HL-60 (cell line): ENCODE measurements at regions not wholly inside any gene's neighbourhood (a gene's known extent, or its start where the extent isn't known, plus 50 kb on each side); places are given as distances from the start of the nearest gene placed in this dataset.

Source experiments
- DNase-seq, 2 experiments: peaks; one replicate each; pipeline ENCODE4 v3.0.0-alpha.2; 2010 to 2020; ENCODE audit warnings: low read depth in 1 of 2, low spot score in 1 of 2
- H3K27ac ChIP-seq: fragments of 250-450 bp; sonication (Bioruptor Pico); replicated peaks from 2 replicates; pipeline ENCODE4 v1.5.1; 2020; ENCODE audit warnings: mild to moderate bottlenecking, moderate library complexity
- H3K27me3 ChIP-seq: fragments of 250-450 bp; sonication (Bioruptor Pico); 2 replicates; pipeline ENCODE4 v1.5.1; 2021; ENCODE audit warnings: mild to moderate bottlenecking, moderate library complexity; ENCODE audit not compliant: insufficient read depth, poor library complexity, severe bottlenecking
- H3K4me3 ChIP-seq: replicated peaks from 2 replicates; pipeline ENCODE4 v1.5.1; 2011; ENCODE audit warnings: mild to moderate bottlenecking, control low read depth, low read length; ENCODE audit not compliant: insufficient read depth
- GABPA ChIP-seq: IDR thresholded peaks from 2 replicates; pipeline ENCODE4 v1.6.1; 2012; ENCODE audit warnings: low read depth
- POLR2AphosphoS5 ChIP-seq: IDR thresholded peaks from 2 replicates; pipeline ENCODE4 v1.6.1; 2012; ENCODE audit warnings: low read depth
- SPI1 ChIP-seq: IDR thresholded peaks from 2 replicates; pipeline ENCODE4 v1.6.1; 2012; ENCODE audit warnings: low read depth, mild to moderate bottlenecking, borderline replicate concordance
- TF ChIP-seq, protein P1 (sequence below): IDR thresholded peaks from 2 replicates; pipeline ENCODE4 v1.6.1; 2012; ENCODE audit warnings: low read depth; ENCODE audit not compliant: insufficient replicate concordance
- TF ChIP-seq, protein P2 (sequence below): IDR thresholded peaks from one replicate; pipeline ENCODE4 v1.5.1; 2011; ENCODE audit warnings: low read length, control low read depth, inconsistent platforms; ENCODE audit not compliant: insufficient read depth

DNA sequence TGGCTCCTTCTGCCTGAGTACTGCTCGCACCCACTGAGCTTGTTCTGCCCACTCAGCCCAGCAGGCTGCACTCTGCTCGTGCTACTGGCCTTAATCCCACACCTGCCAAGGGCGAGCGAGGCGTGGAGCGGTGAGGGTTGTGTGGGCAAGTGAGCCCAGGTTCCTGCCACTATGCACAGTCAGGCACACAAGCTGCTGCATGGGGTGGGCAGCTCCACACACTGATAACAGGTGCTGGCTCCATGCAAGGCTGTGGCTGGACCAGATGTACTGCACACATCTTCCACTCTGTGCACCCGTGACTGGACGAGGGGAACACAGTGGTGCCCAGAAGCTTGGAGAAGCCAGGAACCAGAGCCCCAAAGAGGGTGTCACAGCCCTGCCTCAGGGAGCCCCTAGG is 184.3 kb upstream of the NUDT6 start:
- no peak for DNase-seq
- no peak for TF ChIP-seq POLR2AphosphoS5
- TF ChIP-seq SPI1, result no peak
- no peak for TF ChIP-seq GABPA
- TF ChIP-seq, protein P1, sequence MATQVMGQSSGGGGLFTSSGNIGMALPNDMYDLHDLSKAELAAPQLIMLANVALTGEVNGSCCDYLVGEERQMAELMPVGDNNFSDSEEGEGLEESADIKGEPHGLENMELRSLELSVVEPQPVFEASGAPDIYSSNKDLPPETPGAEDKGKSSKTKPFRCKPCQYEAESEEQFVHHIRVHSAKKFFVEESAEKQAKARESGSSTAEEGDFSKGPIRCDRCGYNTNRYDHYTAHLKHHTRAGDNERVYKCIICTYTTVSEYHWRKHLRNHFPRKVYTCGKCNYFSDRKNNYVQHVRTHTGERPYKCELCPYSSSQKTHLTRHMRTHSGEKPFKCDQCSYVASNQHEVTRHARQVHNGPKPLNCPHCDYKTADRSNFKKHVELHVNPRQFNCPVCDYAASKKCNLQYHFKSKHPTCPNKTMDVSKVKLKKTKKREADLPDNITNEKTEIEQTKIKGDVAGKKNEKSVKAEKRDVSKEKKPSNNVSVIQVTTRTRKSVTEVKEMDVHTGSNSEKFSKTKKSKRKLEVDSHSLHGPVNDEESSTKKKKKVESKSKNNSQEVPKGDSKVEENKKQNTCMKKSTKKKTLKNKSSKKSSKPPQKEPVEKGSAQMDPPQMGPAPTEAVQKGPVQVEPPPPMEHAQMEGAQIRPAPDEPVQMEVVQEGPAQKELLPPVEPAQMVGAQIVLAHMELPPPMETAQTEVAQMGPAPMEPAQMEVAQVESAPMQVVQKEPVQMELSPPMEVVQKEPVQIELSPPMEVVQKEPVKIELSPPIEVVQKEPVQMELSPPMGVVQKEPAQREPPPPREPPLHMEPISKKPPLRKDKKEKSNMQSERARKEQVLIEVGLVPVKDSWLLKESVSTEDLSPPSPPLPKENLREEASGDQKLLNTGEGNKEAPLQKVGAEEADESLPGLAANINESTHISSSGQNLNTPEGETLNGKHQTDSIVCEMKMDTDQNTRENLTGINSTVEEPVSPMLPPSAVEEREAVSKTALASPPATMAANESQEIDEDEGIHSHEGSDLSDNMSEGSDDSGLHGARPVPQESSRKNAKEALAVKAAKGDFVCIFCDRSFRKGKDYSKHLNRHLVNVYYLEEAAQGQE, result no peak

DNA sequence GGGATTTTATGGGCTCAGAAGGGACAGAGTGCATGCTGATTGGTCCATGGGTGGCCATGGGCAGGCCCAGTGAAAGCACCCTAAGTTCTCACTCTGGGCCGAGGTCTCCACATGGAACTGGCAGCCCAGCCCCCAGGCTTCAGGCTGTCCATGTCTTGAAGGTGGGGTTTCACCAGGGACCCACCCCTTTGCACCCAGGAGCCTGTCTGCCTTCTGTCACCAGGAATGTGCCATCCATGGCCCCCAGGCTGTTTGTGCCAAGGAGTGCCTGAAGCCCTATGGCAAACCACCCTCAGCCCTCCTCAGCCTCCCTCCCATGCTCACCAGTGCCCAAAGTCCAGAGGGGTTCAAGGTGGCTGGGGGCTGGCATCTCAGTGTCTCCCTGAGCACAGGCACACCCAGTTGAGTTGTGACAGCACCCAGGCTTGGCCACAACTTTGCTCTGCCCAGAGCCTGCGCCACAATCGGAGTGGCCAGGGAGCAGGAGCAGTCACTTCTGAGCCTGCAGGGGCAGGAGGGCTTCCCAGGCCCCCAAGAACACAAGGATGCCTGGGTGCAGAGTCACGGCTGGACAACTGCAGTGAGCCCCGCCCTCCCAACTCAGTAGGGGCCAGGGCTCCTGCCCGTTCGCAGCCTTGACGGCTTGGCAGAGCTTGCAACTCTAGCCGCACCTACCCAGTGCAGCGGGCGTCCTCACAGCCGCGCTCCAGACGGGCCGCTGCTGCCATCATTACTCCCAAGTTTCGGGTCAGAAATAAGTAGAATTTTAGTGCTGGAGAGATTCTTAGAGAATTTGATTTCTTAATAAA is 185.3 kb upstream of the NUDT6 start:
- DNase-seq, result no peak
- Histone ChIP-seq H3K27ac (no peak overlapping the region), H3K4me3 (no peak overlapping the region), H3K27me3 (no peaks in the 10 kb centered on the region)
- TF ChIP-seq POLR2AphosphoS5 (no peak), GABPA (no peak), SPI1 (no peak)
- TF ChIP-seq, protein P1, result no peak
- TF ChIP-seq, protein P2, sequence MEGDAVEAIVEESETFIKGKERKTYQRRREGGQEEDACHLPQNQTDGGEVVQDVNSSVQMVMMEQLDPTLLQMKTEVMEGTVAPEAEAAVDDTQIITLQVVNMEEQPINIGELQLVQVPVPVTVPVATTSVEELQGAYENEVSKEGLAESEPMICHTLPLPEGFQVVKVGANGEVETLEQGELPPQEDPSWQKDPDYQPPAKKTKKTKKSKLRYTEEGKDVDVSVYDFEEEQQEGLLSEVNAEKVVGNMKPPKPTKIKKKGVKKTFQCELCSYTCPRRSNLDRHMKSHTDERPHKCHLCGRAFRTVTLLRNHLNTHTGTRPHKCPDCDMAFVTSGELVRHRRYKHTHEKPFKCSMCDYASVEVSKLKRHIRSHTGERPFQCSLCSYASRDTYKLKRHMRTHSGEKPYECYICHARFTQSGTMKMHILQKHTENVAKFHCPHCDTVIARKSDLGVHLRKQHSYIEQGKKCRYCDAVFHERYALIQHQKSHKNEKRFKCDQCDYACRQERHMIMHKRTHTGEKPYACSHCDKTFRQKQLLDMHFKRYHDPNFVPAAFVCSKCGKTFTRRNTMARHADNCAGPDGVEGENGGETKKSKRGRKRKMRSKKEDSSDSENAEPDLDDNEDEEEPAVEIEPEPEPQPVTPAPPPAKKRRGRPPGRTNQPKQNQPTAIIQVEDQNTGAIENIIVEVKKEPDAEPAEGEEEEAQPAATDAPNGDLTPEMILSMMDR, result no peak

More for the DNA sequence above, 184.3 kb upstream of the NUDT6 start:
- Histone ChIP-seq H3K4me3 (no peak overlapping the region), H3K27ac (no peak overlapping the region), H3K27me3 (no peaks in the 10 kb centered on the region)

DNA sequence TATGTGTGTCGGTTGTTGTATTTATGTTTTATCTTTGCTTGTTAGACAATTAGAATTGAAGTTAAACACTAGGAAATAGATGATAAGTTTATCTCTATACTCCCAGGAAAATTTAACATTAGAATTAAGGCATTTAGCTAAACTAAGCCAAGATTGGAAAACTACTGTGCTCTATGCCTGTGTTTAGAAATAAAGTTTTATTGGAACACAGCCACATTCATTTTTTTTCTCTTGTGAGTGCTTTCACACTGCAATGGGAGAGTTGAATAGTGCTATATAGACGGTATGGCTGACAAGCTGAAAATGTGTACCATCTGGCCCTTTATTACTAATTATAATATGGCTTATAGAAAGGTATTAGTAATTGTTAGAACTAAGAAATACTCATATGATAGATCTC is 186.7 kb upstream of the NUDT6 start:
- TF ChIP-seq, protein P1, result no peak
- TF ChIP-seq GABPA (no peak), SPI1 (no peak), POLR2AphosphoS5 (no peak)
- DNase-seq, result no peak
- no peaks in the 10 kb centered on the region for H3K27me3 ChIP-seq
- no peak overlapping the region for H3K27ac ChIP-seq
- no peak overlapping the region for H3K4me3 ChIP-seq

DNA sequence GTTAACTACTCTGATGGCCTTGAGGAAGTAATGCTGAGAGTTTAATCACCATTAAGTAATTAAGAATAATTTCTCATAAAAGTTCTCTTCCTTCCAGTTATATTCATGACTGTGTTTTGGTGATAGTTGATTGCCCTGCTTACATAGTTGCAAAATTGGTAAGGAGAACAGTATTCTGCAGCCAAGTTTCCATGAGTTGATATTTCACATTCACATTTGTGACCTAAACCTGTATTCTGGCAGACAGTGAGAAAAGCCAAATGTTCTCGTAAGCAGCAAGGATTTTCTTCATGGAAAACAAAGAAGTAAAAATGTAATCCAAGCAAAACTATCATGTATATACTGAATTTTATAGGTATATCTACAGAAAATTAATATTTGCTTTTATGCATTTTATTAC is 187.8 kb upstream of the NUDT6 start:
- no peak for TF ChIP-seq GABPA
- no peak for TF ChIP-seq POLR2AphosphoS5
- TF ChIP-seq, protein P1, result no peak
- TF ChIP-seq SPI1, result no peak
- TF ChIP-seq, protein P2, result no peak

More for the DNA sequence above, 187.8 kb upstream of the NUDT6 start:
- no peaks in the 10 kb centered on the region for H3K27me3 ChIP-seq
- H3K4me3 ChIP-seq, result no peak overlapping the region
- no peak overlapping the region for H3K27ac ChIP-seq
- no peak for DNase-seq
